Testis (tissue), 2 donors: ENCODE measurements at regions not wholly inside any gene's neighbourhood (a gene's known extent, or its start where the extent isn't known, plus 50 kb on each side); places are given as distances from the start of the nearest gene placed in this dataset.

Source experiments
- DNase-seq: peaks from one replicate; pipeline ENCODE4 v3.0.0-alpha.2; 2019
- H3K27ac ChIP-seq, 2 donors: fragments of 200-600 bp; sonication (generic); one replicate each; pipeline ENCODE4 v1.5.1; 2019
- H3K27me3 ChIP-seq: fragments of 200-600 bp; sonication (generic); one replicate; pipeline ENCODE4 v1.5.1; 2019
- H3K36me3 ChIP-seq: fragments of 200-600 bp; sonication (generic); one replicate; pipeline ENCODE4 v1.5.1; 2017; ENCODE audit warnings: low read depth; ENCODE audit errors: missing control alignments
- H3K4me1 ChIP-seq: fragments of 200-600 bp; sonication (generic); one replicate; pipeline ENCODE4 v1.5.1; 2019
- H3K4me3 ChIP-seq, 2 donors: fragments of 200-600 bp; sonication (generic); one replicate each; pipeline ENCODE4 v1.5.1; 2017 to 2019
- H3K9me3 ChIP-seq: fragments of 200-600 bp; sonication (generic); one replicate; pipeline ENCODE4 v1.5.1; 2017
- CTCF ChIP-seq, 3 experiments: fragments of 450-650 bp in 2 of 3; fragments of 200-600 bp in 1 of 3; sonication (generic) in 1 of 3; IDR thresholded peaks; one replicate each; pipeline ENCODE4 v1.5.1; 2016 to 2019; ENCODE audit warnings: antibody characterized with exemption in 3 of 3, mild to moderate bottlenecking in 2 of 3, moderate library complexity in 1 of 3
- POLR2A ChIP-seq: fragments of 450-650 bp; IDR thresholded peaks from one replicate; pipeline ENCODE4 v1.6.1; 2017; ENCODE audit warnings: antibody characterized with exemption, mild to moderate bottlenecking, moderate library complexity
- WGBS, 2 donors: methylation state at CpG; one replicate each; pipeline ENCODE4 v1.1.5; 2018; 5-methylcytosine and 5-hydroxymethylcytosine counted together
- intact Hi-C: fragments of 100-400 bp; cut with DNase I; formaldehyde crosslinking; loops from one replicate; pipeline ENCODE4 v1.15.1; 2023; ENCODE audit warnings: low total_unique reads

- no peaks in the 10 kb centered on the region for H3K27me3 ChIP-seq
- no peak for TF ChIP-seq CTCF (IDR thresholded peaks at IDR 0.05)
- TF ChIP-seq POLR2A = no peak
- no peaks in the 10 kb centered on the region for H3K36me3 ChIP-seq
- 20 to 51% methylated on average over 8 of the region's 8 CpGs for WGBS, 2 donors
- no peaks in the 10 kb centered on the region for H3K4me1 ChIP-seq
- no peak overlapping the region for H3K4me3 ChIP-seq
- intact Hi-C loops = no loop called here
- no peak for DNase-seq
- no peaks in the 10 kb centered on the region for H3K9me3 ChIP-seq
- H3K27ac ChIP-seq = no peak overlapping the region
Measured at GRCh38 chr15:59936741-59937140, 67.4 kb upstream of the FOXB1 start.

- Histone ChIP-seq H3K4me3 (no peak overlapping the region), H3K27ac (no peak overlapping the region), H3K27me3 (no peaks in the 10 kb centered on the region), H3K9me3 (no peaks in the 10 kb centered on the region), H3K36me3 (no peaks in the 10 kb centered on the region), H3K4me1 (no peaks in the 10 kb centered on the region)
- 81 to 88% methylated on average over 4 of the region's 4 CpGs for WGBS, 2 donors
- DNase-seq = no peak
- intact Hi-C loops = no loop called here
- TF ChIP-seq POLR2A (no peak), CTCF (IDR thresholded peaks at IDR 0.05) (no peak)
Measured at GRCh38 chr15:59933607-59934006, 70.5 kb upstream of the FOXB1 start.

- H3K36me3 ChIP-seq = no peaks in the 10 kb centered on the region
- no peak overlapping the region for H3K4me3 ChIP-seq
- no peaks in the 10 kb centered on the region for H3K4me1 ChIP-seq
- TF ChIP-seq POLR2A = no peak
- TF ChIP-seq CTCF (IDR thresholded peaks at IDR 0.05) = no peak
- H3K27me3 ChIP-seq = no peaks in the 10 kb centered on the region
- no peaks in the 10 kb centered on the region for H3K9me3 ChIP-seq
- H3K27ac ChIP-seq = no peak overlapping the region
- intact Hi-C loops = no loop called here
- WGBS, 2 donors = 90 to 94% methylated on average over 7 of the region's 7 CpGs
- DNase-seq = no peak
Measured at GRCh38 chr15:59931646-59932261, 72.4 kb upstream of the FOXB1 start.

- WGBS, 2 donors = 78 to 79% methylated on average over 8 of the region's 8 CpGs
- H3K27ac ChIP-seq = no peak overlapping the region
- TF ChIP-seq POLR2A (no peak), CTCF (IDR thresholded peaks at IDR 0.05) (no peak)
- DNase-seq = no peak
- H3K4me3 ChIP-seq = no peak overlapping the region
- H3K36me3 ChIP-seq = no peaks in the 10 kb centered on the region
- no peaks in the 10 kb centered on the region for H3K27me3 ChIP-seq
- no peaks in the 10 kb centered on the region for H3K4me1 ChIP-seq
- H3K9me3 ChIP-seq = no peaks in the 10 kb centered on the region
- intact Hi-C loops = no loop called here
Measured at GRCh38 chr15:59924812-59925522, 79.1 kb upstream of the FOXB1 start.

GRCh38 chr15:59924096-59924495 lies 80.0 kb upstream of the FOXB1 start:
- no peak for DNase-seq
- 48 to 61% methylated on average over 6 of the region's 6 CpGs for WGBS, 2 donors
- Histone ChIP-seq H3K36me3 (no peaks in the 10 kb centered on the region), H3K4me1 (no peaks in the 10 kb centered on the region), H3K27me3 (no peaks in the 10 kb centered on the region), H3K4me3 (no peak overlapping the region), H3K27ac (no peak overlapping the region), H3K9me3 (no peaks in the 10 kb centered on the region)
- intact Hi-C loops = no loop called here
- TF ChIP-seq CTCF (IDR thresholded peaks at IDR 0.05) (no peak), POLR2A (no peak)
